Upper lobe of right lung (tissue), 1 donor: ENCODE measurements at regions not wholly inside any gene's neighbourhood (a gene's known extent, or its start where the extent isn't known, plus 50 kb on each side); places are given as distances from the start of the nearest gene placed in this dataset.

ENCODE experiments used
- ATAC-seq: fragments of 200-7000 bp; cut with Tn5 transposase; one replicate; pipeline ENCODE4 v1.9.1; 2020; ENCODE audit warnings: mild to moderate bottlenecking, moderate library complexity
- DNase-seq: peaks from one replicate; pipeline ENCODE4 v3.0.0-alpha.2; 2020
- H3K27ac ChIP-seq: fragments of 200-600 bp; one replicate; pipeline ENCODE4 v1.8.0; 2022
- H3K27me3 ChIP-seq: fragments of 200-600 bp; one replicate; pipeline ENCODE4 v1.8.0; 2022; ENCODE audit warnings: mild to moderate bottlenecking
- H3K36me3 ChIP-seq: fragments of 200-600 bp; one replicate; pipeline ENCODE4 v1.8.0; 2022
- H3K4me1 ChIP-seq: fragments of 200-600 bp; one replicate; pipeline ENCODE4 v1.8.0; 2022
- H3K4me3 ChIP-seq: fragments of 200-600 bp; one replicate; pipeline ENCODE4 v1.8.0; 2022; ENCODE audit warnings: mild to moderate bottlenecking
- H3K9me3 ChIP-seq: fragments of 200-600 bp; one replicate; pipeline ENCODE4 v1.8.0; 2022
- intact Hi-C: fragments of 100-400 bp; cut with DNase I; formaldehyde crosslinking; loops from one replicate; pipeline ENCODE4 v1.11.0; 2022
- TF ChIP-seq, protein P1 (sequence below): fragments of 200-600 bp; IDR thresholded peaks from one replicate; pipeline ENCODE4 v1.8.0; 2022; ENCODE audit warnings: antibody characterized with exemption
- donor health status: DM: no; HTN: yes; CAD: no; lungs with severe emphysema.

DNA sequence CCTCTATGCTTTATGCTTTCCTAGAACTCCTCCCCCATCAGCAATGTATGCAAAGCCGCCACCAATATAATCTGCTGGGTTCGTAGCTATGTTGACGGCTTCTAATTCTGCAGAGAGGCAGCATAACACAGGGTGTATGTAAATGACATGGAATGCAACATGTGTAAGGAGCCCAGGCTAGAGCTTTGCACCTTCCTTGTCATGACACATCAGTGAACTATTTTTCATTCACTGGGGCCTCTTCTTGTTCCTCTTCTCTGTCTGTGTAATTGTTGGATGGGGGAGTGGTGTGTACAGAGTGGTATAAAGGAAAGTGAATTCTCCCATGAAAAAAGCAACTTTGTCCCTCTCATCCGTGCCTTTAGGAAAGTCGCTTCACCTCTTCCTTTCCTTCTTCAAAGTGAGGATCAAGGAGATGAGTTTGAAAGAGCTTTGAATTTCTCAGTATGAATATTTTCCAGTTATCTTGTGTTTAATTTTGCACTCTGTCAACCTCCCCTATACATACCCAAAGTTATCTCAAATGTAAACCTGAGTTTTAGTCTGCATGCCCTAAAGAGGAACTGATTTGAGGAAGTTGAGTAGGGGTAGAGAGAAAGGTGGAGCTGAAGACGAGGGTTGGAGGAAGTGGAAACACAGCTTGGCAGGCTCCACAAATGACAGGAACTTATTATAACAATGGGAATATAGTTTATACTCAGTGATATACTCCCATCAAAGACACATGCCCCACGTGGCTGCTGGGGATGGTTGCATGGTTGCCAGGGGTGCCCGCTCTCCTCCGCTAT is 74.9 kb upstream of the ARL4C start:
- no peaks in the 10 kb centered on the region for H3K9me3 ChIP-seq
- no peak overlapping the region for H3K27ac ChIP-seq
- H3K27me3 ChIP-seq = no peaks in the 10 kb centered on the region
- DNase-seq (no peak), ATAC-seq (peak; percentile 65)
- intact Hi-C loops = no loop called here
- no peaks in the 10 kb centered on the region for H3K36me3 ChIP-seq
- H3K4me3 ChIP-seq = no peak overlapping the region
- TF ChIP-seq, protein P1, sequence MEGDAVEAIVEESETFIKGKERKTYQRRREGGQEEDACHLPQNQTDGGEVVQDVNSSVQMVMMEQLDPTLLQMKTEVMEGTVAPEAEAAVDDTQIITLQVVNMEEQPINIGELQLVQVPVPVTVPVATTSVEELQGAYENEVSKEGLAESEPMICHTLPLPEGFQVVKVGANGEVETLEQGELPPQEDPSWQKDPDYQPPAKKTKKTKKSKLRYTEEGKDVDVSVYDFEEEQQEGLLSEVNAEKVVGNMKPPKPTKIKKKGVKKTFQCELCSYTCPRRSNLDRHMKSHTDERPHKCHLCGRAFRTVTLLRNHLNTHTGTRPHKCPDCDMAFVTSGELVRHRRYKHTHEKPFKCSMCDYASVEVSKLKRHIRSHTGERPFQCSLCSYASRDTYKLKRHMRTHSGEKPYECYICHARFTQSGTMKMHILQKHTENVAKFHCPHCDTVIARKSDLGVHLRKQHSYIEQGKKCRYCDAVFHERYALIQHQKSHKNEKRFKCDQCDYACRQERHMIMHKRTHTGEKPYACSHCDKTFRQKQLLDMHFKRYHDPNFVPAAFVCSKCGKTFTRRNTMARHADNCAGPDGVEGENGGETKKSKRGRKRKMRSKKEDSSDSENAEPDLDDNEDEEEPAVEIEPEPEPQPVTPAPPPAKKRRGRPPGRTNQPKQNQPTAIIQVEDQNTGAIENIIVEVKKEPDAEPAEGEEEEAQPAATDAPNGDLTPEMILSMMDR = no peak
- H3K4me1 ChIP-seq = no peaks in the 10 kb centered on the region

DNA sequence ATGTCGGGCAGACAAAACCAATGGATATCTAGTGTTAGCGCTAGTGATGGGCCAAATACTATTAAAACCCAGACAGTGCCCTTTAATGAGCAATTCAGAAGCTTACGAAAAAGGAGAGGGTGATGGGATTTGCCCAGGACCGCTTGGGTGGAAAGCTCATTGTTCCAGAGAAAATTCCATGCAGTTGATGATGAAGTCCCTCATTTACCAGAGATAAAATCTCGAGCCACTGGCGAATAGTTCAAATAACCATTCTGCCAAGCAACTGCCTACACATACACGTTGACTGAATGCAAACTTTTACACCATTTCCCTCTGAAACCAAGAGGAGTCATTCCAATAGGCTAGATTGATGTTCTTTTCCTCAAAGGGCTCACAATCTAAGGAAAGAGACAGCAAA is 73.6 kb upstream of the ARL4C start:
- DNase-seq (no peak), ATAC-seq (no peak)
- Histone ChIP-seq H3K27me3 (no peaks in the 10 kb centered on the region), H3K4me3 (no peak overlapping the region), H3K27ac (no peak overlapping the region), H3K36me3 (no peaks in the 10 kb centered on the region), H3K4me1 (no peaks in the 10 kb centered on the region), H3K9me3 (no peaks in the 10 kb centered on the region)
- TF ChIP-seq, protein P1 = no peak
- intact Hi-C loops = no loop called here

DNA sequence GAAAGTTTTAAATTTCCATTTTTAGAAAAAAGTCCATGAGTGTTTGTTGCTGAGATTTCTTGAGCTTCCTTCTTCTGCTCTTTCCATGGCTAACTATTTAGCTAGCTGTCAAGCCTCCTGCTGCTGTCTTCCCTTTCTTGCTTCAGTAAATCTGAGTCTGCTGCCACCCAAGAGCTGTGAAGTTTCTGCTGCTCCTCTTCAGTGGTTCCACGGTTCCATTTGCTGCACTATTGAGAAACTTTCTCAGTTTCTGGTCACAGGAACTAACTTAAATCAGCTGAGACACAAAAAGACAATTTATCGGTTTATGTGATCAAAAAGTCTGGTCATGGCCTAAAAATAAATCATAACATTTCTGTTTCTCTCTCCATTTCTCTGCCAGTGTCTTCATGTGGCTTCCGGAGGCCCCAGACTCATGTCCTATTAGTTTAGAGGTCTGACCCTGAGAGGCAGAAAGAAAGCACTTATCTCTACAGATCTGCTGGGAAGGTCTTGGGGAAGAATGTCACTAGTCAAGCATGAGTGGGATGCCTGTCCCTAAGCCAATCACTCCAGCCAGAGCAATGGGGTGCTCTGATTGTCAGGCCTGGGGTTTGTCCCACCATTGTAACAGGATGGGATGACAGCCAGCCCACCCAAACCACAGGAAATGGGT is 73.0 kb upstream of the ARL4C start:
- Histone ChIP-seq H3K4me3 (no peak overlapping the region), H3K27me3 (no peaks in the 10 kb centered on the region), H3K9me3 (no peaks in the 10 kb centered on the region), H3K4me1 (no peaks in the 10 kb centered on the region), H3K27ac (no peak overlapping the region), H3K36me3 (no peaks in the 10 kb centered on the region)
- ATAC-seq (no peak), DNase-seq (no peak)
- TF ChIP-seq, protein P1 = no peak
- intact Hi-C loops = no loop called here

DNA sequence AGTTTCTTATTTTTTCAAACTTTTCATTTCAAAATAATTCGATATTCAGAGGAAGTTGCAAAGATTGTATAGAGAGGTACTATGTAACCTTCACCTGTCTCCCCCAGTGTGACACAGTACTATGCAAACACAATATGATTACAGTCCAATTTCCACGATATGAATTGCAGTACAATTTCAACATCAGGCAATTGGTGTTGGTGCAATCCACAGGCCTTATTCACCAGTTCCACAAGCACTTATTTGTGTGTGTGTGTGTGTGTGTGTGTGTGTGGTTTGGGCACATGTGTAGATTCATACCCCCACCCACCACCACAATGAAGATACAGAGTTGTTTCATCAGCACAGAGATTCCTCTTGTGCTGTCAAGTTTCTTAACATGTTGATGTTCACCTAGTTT is 69.7 kb upstream of the ARL4C start:
- Histone ChIP-seq H3K36me3 (no peaks in the 10 kb centered on the region), H3K27ac (no peak overlapping the region), H3K27me3 (no peaks in the 10 kb centered on the region), H3K9me3 (no peaks in the 10 kb centered on the region), H3K4me3 (no peak overlapping the region), H3K4me1 (no peaks in the 10 kb centered on the region)
- no peak for ATAC-seq
- DNase-seq = no peak
- intact Hi-C loops = no loop called here
- TF ChIP-seq, protein P1 = no peak

DNA sequence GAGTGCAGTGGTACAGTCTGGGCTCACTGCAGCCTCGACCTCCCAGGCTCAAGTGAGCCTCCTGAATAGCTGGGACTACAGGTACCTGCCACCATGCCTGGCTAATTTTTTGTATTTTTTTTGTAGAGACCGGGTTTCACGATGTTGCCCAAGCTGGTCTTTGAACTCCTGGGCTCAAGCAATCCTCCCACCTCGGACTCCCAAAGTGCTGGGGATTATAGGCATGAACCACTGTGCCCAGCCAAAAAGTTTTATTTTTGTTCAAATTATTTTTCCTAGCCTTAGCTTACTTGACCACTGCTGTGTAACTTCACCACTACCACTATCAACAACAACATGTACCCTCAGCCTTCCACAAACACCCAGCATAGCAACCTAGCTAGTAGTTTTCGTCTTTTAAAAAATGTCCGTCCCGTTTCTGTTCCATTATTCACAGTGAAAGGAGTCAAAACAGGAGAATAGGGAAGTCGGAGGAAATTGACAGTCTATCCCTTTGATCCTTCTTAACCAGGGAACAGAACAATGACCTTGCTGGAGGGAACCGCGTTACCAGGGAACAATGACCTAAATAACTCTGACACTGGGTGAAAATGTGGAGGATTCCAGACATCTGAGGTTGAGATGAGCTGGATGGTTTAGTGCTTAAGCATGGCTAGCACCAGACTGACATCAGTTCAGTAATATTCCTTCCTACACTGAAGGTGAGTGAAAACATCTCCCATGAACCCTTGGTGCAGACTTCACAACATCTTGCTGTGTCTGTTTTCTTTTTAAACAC is 69.2 kb upstream of the ARL4C start:
- H3K36me3 ChIP-seq = no peaks in the 10 kb centered on the region
- no peaks in the 10 kb centered on the region for H3K27me3 ChIP-seq
- H3K4me1 ChIP-seq = no peaks in the 10 kb centered on the region
- H3K9me3 ChIP-seq = no peaks in the 10 kb centered on the region
- intact Hi-C loops = no loop called here
- DNase-seq (no peak), ATAC-seq (no peak)
- TF ChIP-seq, protein P1 = no peak
- H3K27ac ChIP-seq = no peak overlapping the region
- H3K4me3 ChIP-seq = no peak overlapping the region
